PFSK-1 (cell line): ENCODE measurements at regions not wholly inside any gene's neighbourhood (a gene's known extent, or its start where the extent isn't known, plus 50 kb on each side); places are given as distances from the start of the nearest gene placed in this dataset.

Experiments used
- FOXP2 ChIP-seq: optimal IDR thresholded peaks from 2 replicates; pipeline ENCODE3; 2011; ENCODE audit warnings: borderline replicate concordance, control low read depth, inconsistent platforms; ENCODE audit not compliant: insufficient read depth; ENCODE audit errors: extremely low read length, extremely low read depth
- POLR2AphosphoS5 ChIP-seq: IDR thresholded peaks from 2 replicates; pipeline ENCODE4 v1.6.1; 2012; ENCODE audit warnings: low read depth, mild to moderate bottlenecking, control low read depth, low read length, moderate library complexity
- REST ChIP-seq, 2 experiments: IDR thresholded peaks; 2 replicates each; pipeline versions ENCODE4 v1.6.1 to v1.8.0; 2011 to 2012; ENCODE audit warnings: low read depth in 2 of 2, low read length in 2 of 2, control low read depth in 1 of 2, inconsistent platforms in 1 of 2, mild to moderate bottlenecking in 1 of 2, moderate library complexity in 1 of 2; ENCODE audit not compliant: insufficient read depth in 1 of 2
- SIN3A ChIP-seq: IDR thresholded peaks from 2 replicates; pipeline ENCODE4 v1.6.1; 2012; ENCODE audit warnings: mild to moderate bottlenecking, low read length, moderate library complexity, borderline replicate concordance; ENCODE audit not compliant: insufficient read depth
- TAF1 ChIP-seq: IDR thresholded peaks from 2 replicates; pipeline ENCODE4 v1.6.1; 2012; ENCODE audit warnings: low read length, control low read depth, borderline replicate concordance; ENCODE audit not compliant: insufficient read depth

DNA sequence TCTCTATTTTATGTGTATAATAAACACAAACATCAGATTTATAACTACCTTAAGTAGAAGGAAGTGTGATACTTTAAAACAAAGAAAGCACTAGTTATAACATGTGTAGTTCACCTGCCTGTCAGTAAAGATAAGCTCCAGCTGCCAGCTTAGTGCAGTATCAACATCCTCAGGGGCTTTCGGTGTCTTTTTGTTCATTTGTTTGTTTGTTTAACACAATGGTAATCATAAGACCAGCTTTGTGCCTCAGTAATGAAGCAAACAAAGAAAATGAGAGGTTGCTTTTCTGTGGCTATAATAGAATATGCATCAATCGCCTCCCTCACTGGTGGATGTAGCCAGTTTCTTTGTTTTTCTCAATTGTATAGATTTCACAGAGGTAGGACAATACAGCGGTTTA, 1499.0 kb upstream of the TMEFF2 start:
- TF ChIP-seq POLR2AphosphoS5 = no peak
- no peak for TF ChIP-seq TAF1
- TF ChIP-seq REST (IDR thresholded peaks at IDR 0.05; ENCODE audit: insufficient read depth in 1 of 2, low read depth in 2 of 2, low read length in 2 of 2) = no peak
- no peak for TF ChIP-seq SIN3A
- no peak for TF ChIP-seq FOXP2
